Fibroblast of lung (primary cell): ENCODE measurements at regions not wholly inside any gene's neighbourhood (a gene's known extent, or its start where the extent isn't known, plus 50 kb on each side); places are given as distances from the start of the nearest gene placed in this dataset.

ENCODE experiments used
- CTCF ChIP-seq, 2 donors: IDR thresholded peaks in 1 of 2; conservative IDR thresholded peaks in 1 of 2; 1 replicate in 1 of 2; 2 replicates in 1 of 2; pipeline ENCODE4 v1.5.1; 2011 to 2012; ENCODE audit warnings: low read length in 2 of 2, control low read depth in 1 of 2, inconsistent platforms in 1 of 2, low read depth in 1 of 2, mild to moderate bottlenecking in 1 of 2
- EZH2 ChIP-seq: IDR thresholded peaks from 2 replicates; pipeline ENCODE4 v1.5.1; 2012; ENCODE audit warnings: low read length, control low read depth, mild to moderate bottlenecking; ENCODE audit errors: missing control alignments

- TF ChIP-seq CTCF (conservative IDR thresholded peaks at IDR 0.05 in 1 of 2, IDR thresholded peaks at IDR 0.05 in 1 of 2; ENCODE audit: low read depth in 1 of 2, low read length in 2 of 2) (no peak), EZH2 (no peak)
Measured at GRCh38 chr3:116524453-116525210, 79.3 kb upstream of the LSAMP start.
